HCT116 (cell line): ENCODE measurements at regions not wholly inside any gene's neighbourhood (a gene's known extent, or its start where the extent isn't known, plus 50 kb on each side); places are given as distances from the start of the nearest gene placed in this dataset.

ENCODE experiments used
- ATAC-seq: fragments of 200-7000 bp; cut with Tn5 transposase; 2 replicates; pipeline ENCODE4 v1.9.1; 2020; ENCODE audit warnings: mild to moderate bottlenecking, moderate library complexity
- BruUV-seq: library from RNA; stranded (reverse); fragments of 400-500 nt; replicated peaks from 2 replicates; lab custom pipeline; 2021; lab: Mats Ljungman, UMichigan
- CTCF ChIA-PET: fragments of 300-600 bp; sonication (Branson Sonifier 250); formaldehyde crosslinking; loops from one replicate; lab custom pipeline; 2021; ENCODE audit warnings: antibody characterized with exemption; lab: Charles Lee
- POLR2A ChIA-PET: fragments of 300-600, 350-600 bp; sonication (Branson Sonifier 250); formaldehyde crosslinking; loops from one replicate; lab custom pipeline; 2021; ENCODE audit warnings: antibody characterized with exemption; lab: Charles Lee
- RAD21 ChIA-PET, 2 experiments: fragments of 300-600 bp; sonication (Branson Sonifier 250); formaldehyde crosslinking; loops; one replicate each; lab custom pipeline; 2023; ENCODE audit warnings: low total read pairs in 2 of 2; ENCODE audit not compliant: uncharacterized antibody in 2 of 2, unreplicated experiment in 2 of 2, low non-redundant PET in 1 of 2; lab: Charles Lee
- DNase-seq: peaks from one replicate; pipeline ENCODE4 v3.0.0-alpha.2; 2010; ENCODE audit warnings: low read depth, low spot score
- H2AFZ ChIP-seq: fragments of 200-600 bp; shearing (Covaris generic), sonication (generic); 2 replicates; pipeline ENCODE4 v1.6.1; 2017; ENCODE audit warnings: low read depth, mixed run types, mixed read lengths, antibody characterized with exemption, low read length; ENCODE audit not compliant: poor library complexity, severe bottlenecking
- H3K27ac ChIP-seq: 2 replicates; pipeline ENCODE4 v1.5.1; 2012; ENCODE audit warnings: low read depth, low read length
- H3K27me3 ChIP-seq: fragments of 200-600 bp; sonication (generic); 2 replicates; pipeline ENCODE4 v1.6.1; 2016; ENCODE audit warnings: mixed run types, low read length, mixed read lengths; ENCODE audit not compliant: insufficient read depth
- H3K36me3 ChIP-seq, 2 experiments: fragments of 200-500 bp in 1 of 2; fragments of 200-600 bp in 1 of 2; sonication (Bioruptor generic) in 1 of 2; sonication (generic) in 1 of 2; 2 replicates each; pipeline versions ENCODE4 v1.5.1 to v1.6.1; 2014 to 2016; ENCODE audit warnings: low read length in 2 of 2, inconsistent platforms in 1 of 2, mixed read lengths in 1 of 2, mixed run types in 1 of 2; ENCODE audit not compliant: insufficient read depth in 2 of 2, control insufficient read depth in 1 of 2
- H3K4me1 ChIP-seq, 2 experiments: fragments of 200-600 bp in 1 of 2; sonication (generic) in 1 of 2; 2 replicates each; pipeline versions ENCODE4 v1.5.1 to v1.6.1; 2012 to 2017; ENCODE audit warnings: low read length in 2 of 2, inconsistent platforms in 1 of 2, mild to moderate bottlenecking in 1 of 2, mixed read lengths in 1 of 2, mixed run types in 1 of 2, moderate library complexity in 1 of 2; ENCODE audit not compliant: insufficient read depth in 2 of 2, control insufficient read depth in 1 of 2
- H3K4me2 ChIP-seq: fragments of 200-600 bp; sonication (generic); 2 replicates; pipeline ENCODE4 v1.6.1; 2017; ENCODE audit warnings: mixed run types, low read length, mixed read lengths
- H3K4me3 ChIP-seq, 2 experiments: fragments of 200-600 bp in 1 of 2; sonication (generic) in 1 of 2; replicated peaks in 1 of 2; 2 replicates each; pipeline ENCODE4 v1.5.1; 2011 to 2016; ENCODE audit warnings: low read length in 2 of 2, control low read depth in 1 of 2, low read depth in 1 of 2, mild to moderate bottlenecking in 1 of 2, mixed read lengths in 1 of 2, mixed run types in 1 of 2
- H3K79me2 ChIP-seq: fragments of 200-600 bp; sonication (generic); 2 replicates; pipeline ENCODE4 v1.6.1; 2017; ENCODE audit warnings: mild to moderate bottlenecking, mixed run types, low read length, moderate library complexity, mixed read lengths; ENCODE audit not compliant: insufficient read depth
- H3K9ac ChIP-seq: fragments of 200-600 bp; sonication (generic); 2 replicates; pipeline ENCODE4 v1.6.1; 2016; ENCODE audit warnings: low read length, mixed read lengths
- H3K9me2 ChIP-seq: fragments of 200-600 bp; sonication (generic), shearing (Covaris generic); 2 replicates; pipeline ENCODE4 v1.6.1; 2017; ENCODE audit warnings: mixed run types, mild to moderate bottlenecking, moderate library complexity; ENCODE audit not compliant: insufficient read depth
- H3K9me3 ChIP-seq, 2 experiments: fragments of 200-500 bp in 1 of 2; fragments of 200-600 bp in 1 of 2; sonication (Bioruptor generic) in 1 of 2; sonication (generic) in 1 of 2; 2 replicates each; pipeline ENCODE4 v1.6.1; 2014 to 2017; ENCODE audit warnings: low read length in 2 of 2, mixed read lengths in 2 of 2, inconsistent platforms in 1 of 2, low read depth in 1 of 2, mild to moderate bottlenecking in 1 of 2, mixed run types in 1 of 2, moderate library complexity in 1 of 2; ENCODE audit not compliant: control insufficient read depth in 1 of 2, insufficient read depth in 1 of 2
- H4K20me1 ChIP-seq: fragments of 200-600 bp; sonication (generic), shearing (Covaris generic); 2 replicates; pipeline ENCODE4 v1.6.1; 2017; ENCODE audit warnings: mixed run types, mild to moderate bottlenecking, moderate library complexity; ENCODE audit not compliant: insufficient read depth
- ATF3 ChIP-seq: IDR thresholded peaks from 2 replicates; pipeline ENCODE4 v1.6.1; 2012
- CEBPB ChIP-seq: IDR thresholded peaks from 2 replicates; pipeline ENCODE4 v1.6.1; 2012; ENCODE audit warnings: low read depth
- ELF1 ChIP-seq: IDR thresholded peaks from 2 replicates; pipeline ENCODE4 v1.6.1; 2012; ENCODE audit warnings: low read depth, borderline replicate concordance
- FOSL1 ChIP-seq: IDR thresholded peaks from 2 replicates; pipeline ENCODE4 v1.6.1; 2012; ENCODE audit warnings: low read depth
- JUND ChIP-seq: IDR thresholded peaks from 2 replicates; pipeline ENCODE4 v1.6.1; 2012
- MAX ChIP-seq: IDR thresholded peaks from 2 replicates; pipeline ENCODE4 v1.6.1; 2012
- POLR2A ChIP-seq: IDR thresholded peaks from 2 replicates; pipeline ENCODE4 v1.7.0; 2011; ENCODE audit warnings: borderline replicate concordance; ENCODE audit not compliant: insufficient read depth, insufficient read length; ENCODE audit errors: extremely low read depth
- POLR2AphosphoS5 ChIP-seq: IDR thresholded peaks from 2 replicates; pipeline ENCODE4 v1.6.1; 2011; ENCODE audit warnings: mild to moderate bottlenecking, low read depth, low read length, moderate library complexity
- RAD21 ChIP-seq: IDR thresholded peaks from 2 replicates; pipeline ENCODE4 v1.6.1; 2012; ENCODE audit warnings: low read depth, mild to moderate bottlenecking
- REST ChIP-seq: IDR thresholded peaks from 2 replicates; pipeline ENCODE4 v1.6.1; 2012; ENCODE audit warnings: low read depth
- SIN3A ChIP-seq: IDR thresholded peaks from 2 replicates; pipeline ENCODE4 v1.6.1; 2012; ENCODE audit warnings: low read depth
- SP1 ChIP-seq: IDR thresholded peaks from 2 replicates; pipeline ENCODE4 v1.6.1; 2012; ENCODE audit warnings: low read depth
- SRF ChIP-seq: IDR thresholded peaks from 2 replicates; pipeline ENCODE4 v1.6.1; 2012; ENCODE audit warnings: low read depth
- TCF7L2 ChIP-seq: IDR thresholded peaks from 2 replicates; pipeline ENCODE4 v1.7.0; 2011; ENCODE audit warnings: borderline replicate concordance, inconsistent platforms; ENCODE audit not compliant: insufficient read depth, insufficient read length; ENCODE audit errors: extremely low read depth
- YY1 ChIP-seq: IDR thresholded peaks from 2 replicates; pipeline ENCODE4 v1.6.1; 2011; ENCODE audit warnings: low read length, low read depth, moderate library complexity, mild to moderate bottlenecking; ENCODE audit not compliant: insufficient replicate concordance; ENCODE audit errors: extremely low read depth
- ZBTB33 ChIP-seq: IDR thresholded peaks from 2 replicates; pipeline ENCODE4 v1.6.1; 2011; ENCODE audit warnings: mild to moderate bottlenecking, low read length, moderate library complexity; ENCODE audit not compliant: insufficient replicate concordance; ENCODE audit errors: extremely low read depth
- ZFX ChIP-seq: fragments of 450-650 bp; IDR thresholded peaks from 2 replicates; pipeline ENCODE4 v1.6.1; 2017
- ZNF274 ChIP-seq: fragments of 200-500 bp; sonication (Bioruptor generic); IDR thresholded peaks from 2 replicates; pipeline ENCODE4 v1.6.1; 2014; ENCODE audit warnings: mild to moderate bottlenecking, low read depth, low read length, inconsistent platforms
- intact Hi-C: fragments of 100-400 bp; cut with micrococcal nuclease; formaldehyde crosslinking; loops from 2 replicates; pipeline ENCODE4 v1.10.0; 2022
- TF ChIP-seq, protein P1 (sequence below), 3 experiments: fragments of 200-600 bp in 1 of 3; sonication (generic) in 1 of 3; IDR thresholded peaks in 2 of 3; conservative IDR thresholded peaks in 1 of 3; 2 replicates each; pipeline ENCODE4 v1.5.1; 2012 to 2017; ENCODE audit warnings: low read depth in 2 of 3, low read length in 2 of 3, antibody characterized with exemption in 1 of 3, borderline replicate concordance in 1 of 3, control low read depth in 1 of 3, mild to moderate bottlenecking in 1 of 3, mixed read lengths in 1 of 3, mixed run types in 1 of 3, moderate library complexity in 1 of 3; ENCODE audit not compliant: insufficient read depth in 1 of 3

DNA sequence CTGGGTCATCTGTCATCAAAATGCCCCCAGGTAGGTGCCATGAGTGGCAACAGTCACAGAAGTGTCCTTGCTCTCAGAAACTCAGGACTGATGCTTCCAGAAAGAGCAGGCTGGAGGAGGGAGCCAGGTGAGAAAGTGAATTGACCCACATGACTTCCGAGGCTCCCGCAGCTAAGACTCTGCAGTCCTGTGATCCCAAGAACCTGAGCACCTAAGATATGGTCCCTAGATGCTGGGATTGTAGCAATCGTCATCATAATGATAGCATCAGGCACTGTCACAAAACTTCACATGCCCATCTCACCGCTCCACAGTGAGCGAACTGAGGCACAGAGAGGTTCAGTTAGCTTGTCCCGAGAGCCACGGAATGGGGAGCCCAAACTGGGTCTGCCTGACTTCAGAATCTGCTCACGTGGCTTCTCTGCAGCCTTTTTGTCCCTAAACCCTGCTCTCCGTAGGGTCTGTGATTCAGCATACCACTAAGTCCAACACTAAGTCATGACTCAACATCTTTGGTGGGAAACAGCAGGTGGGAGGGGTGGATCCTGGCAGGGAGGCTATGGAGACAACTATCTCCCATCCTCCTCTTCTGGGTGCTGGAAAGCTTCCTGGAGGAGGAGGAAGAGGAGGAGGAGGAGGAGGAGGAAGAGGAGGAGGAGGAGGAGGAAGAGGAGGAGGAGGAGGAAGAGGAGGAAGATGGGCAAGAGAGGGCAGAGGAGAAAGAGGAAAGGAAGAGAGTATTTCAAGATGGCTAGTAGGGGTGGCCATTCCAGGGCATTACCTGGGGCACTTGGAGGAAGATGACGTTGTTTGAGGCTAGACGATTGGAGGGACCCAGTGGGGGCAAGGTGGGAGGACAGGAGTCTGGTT is 55.5 kb upstream of the DLX4 start:
- no TSS peak for BruUV-seq
- peak overlapping the region; percentile 55 for H3K4me2 ChIP-seq

More for the DNA sequence above, 55.5 kb upstream of the DLX4 start:
- intact Hi-C loops = no loop called here
- no peaks in the 10 kb centered on the region for H3K9me3 ChIP-seq
- ChIA-PET POLR2A (no interaction called here), RAD21 (no interaction called here), CTCF (interaction anchor here (4.2 kb wide), 1 partner anchor 39 kb away, joined by 16 read pairs; no protein-coding TSS in a partner anchor)
- H3K4me3 ChIP-seq = no peak overlapping the region
- H3K36me3 ChIP-seq = no peaks in the 10 kb centered on the region
- ATAC-seq (peak; percentile 70), DNase-seq (peak; percentile 23)
- no peaks in the 10 kb centered on the region for H3K79me2 ChIP-seq
- H3K27ac ChIP-seq = no peak overlapping the region
- H4K20me1 ChIP-seq = no peaks in the 10 kb centered on the region
- H3K9ac ChIP-seq = no peak overlapping the region
- H3K9me2 ChIP-seq = no peaks in the 10 kb centered on the region
- no peak overlapping the region for H2AFZ ChIP-seq
- H3K4me1 ChIP-seq = peaks cover 6 to 37% of the 10 kb centered on the region in 2 experiments
- no peaks in the 10 kb centered on the region for H3K27me3 ChIP-seq
- TF ChIP-seq FOSL1 = no peak
- TF ChIP-seq ATF3 = no peak
- TF ChIP-seq RAD21 = no peak
- no peak for TF ChIP-seq SP1
- TF ChIP-seq ZNF274 = no peak
- no peak for TF ChIP-seq POLR2AphosphoS5
- TF ChIP-seq TCF7L2 = no peak
- no peak for TF ChIP-seq ELF1
- no peak for TF ChIP-seq JUND
- TF ChIP-seq, protein P1, sequence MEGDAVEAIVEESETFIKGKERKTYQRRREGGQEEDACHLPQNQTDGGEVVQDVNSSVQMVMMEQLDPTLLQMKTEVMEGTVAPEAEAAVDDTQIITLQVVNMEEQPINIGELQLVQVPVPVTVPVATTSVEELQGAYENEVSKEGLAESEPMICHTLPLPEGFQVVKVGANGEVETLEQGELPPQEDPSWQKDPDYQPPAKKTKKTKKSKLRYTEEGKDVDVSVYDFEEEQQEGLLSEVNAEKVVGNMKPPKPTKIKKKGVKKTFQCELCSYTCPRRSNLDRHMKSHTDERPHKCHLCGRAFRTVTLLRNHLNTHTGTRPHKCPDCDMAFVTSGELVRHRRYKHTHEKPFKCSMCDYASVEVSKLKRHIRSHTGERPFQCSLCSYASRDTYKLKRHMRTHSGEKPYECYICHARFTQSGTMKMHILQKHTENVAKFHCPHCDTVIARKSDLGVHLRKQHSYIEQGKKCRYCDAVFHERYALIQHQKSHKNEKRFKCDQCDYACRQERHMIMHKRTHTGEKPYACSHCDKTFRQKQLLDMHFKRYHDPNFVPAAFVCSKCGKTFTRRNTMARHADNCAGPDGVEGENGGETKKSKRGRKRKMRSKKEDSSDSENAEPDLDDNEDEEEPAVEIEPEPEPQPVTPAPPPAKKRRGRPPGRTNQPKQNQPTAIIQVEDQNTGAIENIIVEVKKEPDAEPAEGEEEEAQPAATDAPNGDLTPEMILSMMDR (IDR thresholded peaks at IDR 0.05 in 2 of 3, conservative IDR thresholded peaks at IDR 0.05 in 1 of 3; ENCODE audit: borderline replicate concordance in 1 of 3, insufficient read depth in 1 of 3, low read depth in 2 of 3, low read length in 2 of 3) = no peak
- no peak for TF ChIP-seq REST
- TF ChIP-seq SIN3A = no peak
- TF ChIP-seq MAX = no peak
- TF ChIP-seq SRF = no peak
- TF ChIP-seq CEBPB = no peak
- TF ChIP-seq ZBTB33 = no peak
- no peak for TF ChIP-seq YY1
- no peak for TF ChIP-seq POLR2A
- TF ChIP-seq ZFX = no peak
